HepG2 (cell line): ENCODE measurements at regions not wholly inside any gene's neighbourhood (a gene's known extent, or its start where the extent isn't known, plus 50 kb on each side); places are given as distances from the start of the nearest gene placed in this dataset.

Source experiments
- ATAC-seq: fragments of 200-7000 bp; cut with Tn5 transposase; 3 replicates; pipeline ENCODE4 v1.9.1; 2020; ENCODE audit warnings: mild to moderate bottlenecking, moderate library complexity
- BruUV-seq: library from RNA; stranded (reverse); fragments of 400-500 nt; replicated peaks from 2 replicates; lab custom pipeline; 2021; lab: Mats Ljungman, UMichigan
- CTCF ChIA-PET: fragments of 300-600 bp; formaldehyde crosslinking; extraction: SDS; loops from one replicate; lab custom pipeline; 2021; ENCODE audit warnings: low total read pairs, inconsistent platforms, low intra/inter-chr PET ratio; lab: Yijun Ruan, JAX
- POLR2A ChIA-PET: fragments of 350-600 bp; sonication (Branson Sonifier 250); formaldehyde crosslinking; loops from one replicate; lab custom pipeline; 2020; ENCODE audit warnings: antibody characterized with exemption, inconsistent platforms; lab: Yijun Ruan, JAX
- DNase-seq: peaks from one replicate; pipeline ENCODE4 v3.0.0-alpha.2; 2015; ENCODE audit warnings: low spot score
- FAIRE-seq: peaks from 3 replicates; lab custom pipeline; 2011; peaks lifted over from hg19 to GRCh38; lab: Jason Lieb, UNC
- H2AFZ ChIP-seq: one replicate; pipeline ENCODE4 v1.6.1; 2011; ENCODE audit warnings: low read length, inconsistent platforms
- H3K27ac ChIP-seq: fragments of 300-600 bp; 3 replicates; pipeline ENCODE4 v1.8.0; 2011; ENCODE audit warnings: mixed run types, mild to moderate bottlenecking, mixed read lengths, low read length, inconsistent platforms; ENCODE audit not compliant: insufficient read depth; ENCODE audit errors: extremely low read length
- H3K27me3 ChIP-seq, 2 experiments: fragments of 200-600 bp in 1 of 2; 2 replicates in 1 of 2; 3 replicates in 1 of 2; pipeline versions ENCODE4 v1.6.0 to v1.8.0; 2011; ENCODE audit warnings: low read length in 2 of 2, mild to moderate bottlenecking in 2 of 2, moderate library complexity in 2 of 2, inconsistent platforms in 1 of 2; ENCODE audit not compliant: insufficient read depth in 2 of 2, control insufficient read depth in 1 of 2
- H3K36me3 ChIP-seq, 2 experiments: fragments of 200-600 bp in 1 of 2; replicated peaks in 1 of 2; 2 replicates in 1 of 2; 3 replicates in 1 of 2; pipeline versions ENCODE4 v1.5.1 to v1.8.0; 2011; ENCODE audit warnings: low read length in 2 of 2, inconsistent platforms in 1 of 2; ENCODE audit not compliant: insufficient read depth in 2 of 2, control insufficient read depth in 1 of 2
- H3K4me1 ChIP-seq: 2 replicates; pipeline ENCODE4 v1.5.1; 2012; ENCODE audit warnings: low read length, inconsistent platforms; ENCODE audit not compliant: insufficient read depth
- H3K4me2 ChIP-seq: 2 replicates; pipeline ENCODE4 v1.6.0; 2011; ENCODE audit warnings: low read depth, low read length, inconsistent platforms
- H3K4me3 ChIP-seq, 3 experiments: fragments of 200-600 bp in 1 of 3; sonication (generic), shearing (Covaris generic) in 1 of 3; replicated peaks in 1 of 3; 2 replicates each; pipeline ENCODE4 v1.5.1; 2011 to 2016; ENCODE audit warnings: low read length in 3 of 3, inconsistent platforms in 2 of 3, low read depth in 2 of 3, mild to moderate bottlenecking in 2 of 3, control low read depth in 1 of 3, mixed read lengths in 1 of 3; ENCODE audit not compliant: insufficient read depth in 1 of 3
- H3K79me2 ChIP-seq: one replicate; pipeline ENCODE4 v1.6.1; 2011; ENCODE audit warnings: low read length, inconsistent platforms; ENCODE audit not compliant: insufficient read depth
- H3K9ac ChIP-seq: 2 replicates; pipeline ENCODE4 v1.6.0; 2011; ENCODE audit warnings: mild to moderate bottlenecking, low read depth, low read length, inconsistent platforms; ENCODE audit not compliant: insufficient read depth
- H3K9me3 ChIP-seq: 2 replicates; pipeline ENCODE4 v1.5.1; 2012; ENCODE audit warnings: mild to moderate bottlenecking, low read length
- H4K20me1 ChIP-seq: 2 replicates; pipeline ENCODE4 v1.6.0; 2011; ENCODE audit warnings: inconsistent platforms, mild to moderate bottlenecking, low read length, moderate library complexity; ENCODE audit not compliant: insufficient read depth
- ATF7 ChIP-seq, 2 experiments: fragments of 450-650 bp in 1 of 2; sonication (generic) in 1 of 2; formaldehyde crosslinking in 1 of 2; IDR thresholded peaks; 2 replicates each; pipeline versions ENCODE4 v1.4.0 to v1.6.1; 2016 to 2020; ENCODE audit warnings: antibody characterized with exemption in 1 of 2, mild to moderate bottlenecking in 1 of 2, missing genetic modification reagents in 1 of 2
- BRD4 ChIP-seq: sonication (generic); formaldehyde crosslinking; IDR thresholded peaks from 2 replicates; pipeline ENCODE4 v1.4.0; 2020; ENCODE audit warnings: missing genetic modification reagents
- CEBPB ChIP-seq: IDR thresholded peaks from 2 replicates; pipeline ENCODE4 v1.6.1; 2011; ENCODE audit warnings: low read depth, low read length, improper control_type of control experiment, borderline replicate concordance
- FOXJ3 ChIP-seq: sonication (generic); formaldehyde crosslinking; IDR thresholded peaks from 2 replicates; pipeline ENCODE4 v1.4.0; 2020; ENCODE audit warnings: missing genetic modification reagents, mild to moderate bottlenecking, borderline replicate concordance
- HCFC1 ChIP-seq: fragments of 150-350 bp; IDR thresholded peaks from 2 replicates; pipeline ENCODE4 v1.6.1; 2014; ENCODE audit warnings: low read depth, low read length
- HOXA5 ChIP-seq: sonication (generic); formaldehyde crosslinking; IDR thresholded peaks from 2 replicates; pipeline ENCODE4 v1.4.0; 2020; ENCODE audit warnings: missing genetic modification reagents
- KLF13 ChIP-seq: sonication (generic); formaldehyde crosslinking; IDR thresholded peaks from 2 replicates; pipeline ENCODE4 v1.4.0; 2020; ENCODE audit warnings: mild to moderate bottlenecking, missing genetic modification reagents
- POLR2A ChIP-seq, 2 experiments: IDR thresholded peaks; 2 replicates each; pipeline ENCODE4 v1.6.1; 2011; ENCODE audit warnings: low read depth in 2 of 2, low read length in 2 of 2, mild to moderate bottlenecking in 1 of 2, moderate library complexity in 1 of 2; ENCODE audit not compliant: insufficient read depth in 1 of 2
- ZIK1 ChIP-seq: sonication (generic); formaldehyde crosslinking; IDR thresholded peaks from 2 replicates; pipeline ENCODE4 v1.5.0; 2020; ENCODE audit warnings: mild to moderate bottlenecking, low read depth, missing genetic modification reagents, borderline replicate concordance
- ZKSCAN8 ChIP-seq: IDR thresholded peaks from 2 replicates; pipeline ENCODE4 v1.6.1; 2016; ENCODE audit warnings: borderline replicate concordance, missing genetic modification reagents, missing compliant biosample characterization
- ZNF17 ChIP-seq: sonication (generic); formaldehyde crosslinking; IDR thresholded peaks from 2 replicates; pipeline ENCODE4 v1.5.0; 2020; ENCODE audit warnings: mild to moderate bottlenecking, missing genetic modification reagents
- ZNF619 ChIP-seq: sonication (generic); formaldehyde crosslinking; IDR thresholded peaks from 2 replicates; pipeline ENCODE4 v1.4.0; 2020; ENCODE audit warnings: mild to moderate bottlenecking, missing genetic modification reagents
- ZNF775 ChIP-seq: sonication (generic); formaldehyde crosslinking; IDR thresholded peaks from 2 replicates; pipeline ENCODE4 v1.4.0; 2020; ENCODE audit warnings: missing genetic modification reagents, mild to moderate bottlenecking, moderate library complexity, borderline replicate concordance
- ZNF879 ChIP-seq: sonication (generic); formaldehyde crosslinking; IDR thresholded peaks from 2 replicates; pipeline ENCODE4 v1.8.1; 2023; ENCODE audit warnings: missing genetic modification reagents
- ZSCAN25 ChIP-seq: sonication (generic); formaldehyde crosslinking; IDR thresholded peaks from 2 replicates; pipeline ENCODE4 v1.8.0; 2022; ENCODE audit warnings: mild to moderate bottlenecking, missing genetic modification reagents
- WGBS: methylation state at CpG from one replicate; pipeline ENCODE4 v1.1.6; 2017; ENCODE audit warnings: low lambda C conversion rate; 5-methylcytosine and 5-hydroxymethylcytosine counted together
- in situ Hi-C: cut with HindIII; loops from 2 replicates; pipeline ENCODE4 v1.10.0; 2017; ENCODE audit warnings: low pct_unique_long_range_greater_than_20kb; ENCODE audit not compliant: extremely low pct_ligation_motif_present
- intact Hi-C: fragments of 100-400 bp; cut with micrococcal nuclease; formaldehyde crosslinking; loops from one replicate; pipeline ENCODE4 v1.10.0; 2022; ENCODE audit not compliant: unreplicated experiment

GRCh38 chr12:90393652-90394051 lies 561.3 kb downstream of the CCER1 start:
- peaks cover 60% of the 10 kb centered on the region for H3K9me3 ChIP-seq
- no peaks in the 10 kb centered on the region for H3K4me1 ChIP-seq
- ChIA-PET POLR2A (no interaction called here), CTCF (no interaction called here)
- H3K79me2 ChIP-seq = no peaks in the 10 kb centered on the region
- intact Hi-C loops = no loop called here
- peak; percentile 45; the same call in 1 of the 2 replicates for TF ChIP-seq ATF7 (IDR thresholded peaks at IDR 0.05)
- no peak for TF ChIP-seq ATF7 (CRISPR knock-in tag; IDR thresholded peaks at IDR 0.05)
- TF ChIP-seq CEBPB = peak; percentile 37; the same call in 1 of the 2 replicates
- TF ChIP-seq HOXA5 (CRISPR knock-in tag) = no peak
- H3K4me2 ChIP-seq = no peak overlapping the region
- FAIRE-seq = no peak
- no peak for ATAC-seq
- no TSS peak for BruUV-seq
- in situ Hi-C loops = no loop called here
- H3K27me3 ChIP-seq = no peaks in the 10 kb centered on the region
- H3K27ac ChIP-seq = no peak overlapping the region
- no peak overlapping the region for H3K9ac ChIP-seq
- no peak overlapping the region for H3K4me3 ChIP-seq
- 8% methylated on average over 2 of the region's 5 CpGs for WGBS
- H2AFZ ChIP-seq = no peak overlapping the region
- DNase-seq = no peak
- H4K20me1 ChIP-seq = no peaks in the 10 kb centered on the region
- H3K36me3 ChIP-seq = no peaks in the 10 kb centered on the region

- ChIA-PET CTCF (no interaction called here), POLR2A (no interaction called here)
- Histone ChIP-seq H3K9ac (no peak overlapping the region), H3K4me2 (no peak overlapping the region), H3K79me2 (no peaks in the 10 kb centered on the region), H3K4me3 (no peak overlapping the region), H3K36me3 (no peaks in the 10 kb centered on the region), H3K27me3 (no peaks in the 10 kb centered on the region), H3K4me1 (no peaks in the 10 kb centered on the region), H3K27ac (no peak overlapping the region), H2AFZ (no peak overlapping the region), H3K9me3 (peaks cover 59% of the 10 kb centered on the region), H4K20me1 (no peaks in the 10 kb centered on the region)
- in situ Hi-C loops (no loop called here), intact Hi-C loops (no loop called here)
- no peak for FAIRE-seq
- TF ChIP-seq ZNF619 (CRISPR knock-in tag) (no peak), ZNF17 (CRISPR knock-in tag) (no peak), ZKSCAN8 (CRISPR knock-in tag) (no peak), ZIK1 (no peak), BRD4 (CRISPR knock-in tag) (no peak), KLF13 (CRISPR knock-in tag) (no peak), FOXJ3 (CRISPR knock-in tag) (no peak), POLR2A (IDR thresholded peaks at IDR 0.05; ENCODE audit: insufficient read depth in 1 of 2, low read depth in 2 of 2, low read length in 2 of 2) (no peak), ZNF879 (CRISPR knock-in tag) (no peak), HCFC1 (no peak), ZNF775 (CRISPR knock-in tag) (no peak), ZSCAN25 (CRISPR knock-in tag) (no peak)
- BruUV-seq = no TSS peak
- ATAC-seq = no peak
- WGBS = 0% methylated on average over 3 of the region's 3 CpGs
- no peak for DNase-seq
Observed at GRCh38 chr12:90393089-90393488, 561.9 kb downstream of the CCER1 start.
